T-helper 1 cell (primary cell): ENCODE measurements at regions not wholly inside any gene's neighbourhood (a gene's known extent, or its start where the extent isn't known, plus 50 kb on each side); places are given as distances from the start of the nearest gene placed in this dataset.
"Not testable (repeated sequence)": the region's sequence is repeated elsewhere in the genome, so short reads cannot be mapped to it uniquely, and the experiment has no call there.

Experiments
- DNase-seq, 5 donors: peaks; one replicate each; pipeline ENCODE4 v3.0.0-alpha.2; 2012 to 2020

DNA sequence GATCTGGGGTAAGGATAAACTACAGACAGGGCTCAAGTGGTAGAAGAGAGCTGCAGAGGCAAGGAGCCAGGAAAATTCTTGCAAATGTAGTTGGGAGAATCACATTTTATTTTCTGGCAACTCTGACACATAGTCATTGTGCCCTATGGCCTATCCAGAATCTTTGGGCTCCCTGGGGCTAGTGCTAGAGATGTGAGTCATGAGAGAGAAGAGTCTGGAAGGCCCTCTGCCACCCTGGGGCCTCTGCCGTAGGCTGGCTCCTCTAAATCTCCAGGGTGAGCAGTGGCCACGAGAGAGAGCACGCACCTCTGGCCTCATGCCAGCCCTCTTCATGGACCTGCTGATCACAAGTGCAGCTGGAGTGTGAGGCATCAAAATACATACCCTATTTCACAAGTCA, 74.3 kb upstream of the SSBP2 start:
- no peak for DNase-seq

DNA sequence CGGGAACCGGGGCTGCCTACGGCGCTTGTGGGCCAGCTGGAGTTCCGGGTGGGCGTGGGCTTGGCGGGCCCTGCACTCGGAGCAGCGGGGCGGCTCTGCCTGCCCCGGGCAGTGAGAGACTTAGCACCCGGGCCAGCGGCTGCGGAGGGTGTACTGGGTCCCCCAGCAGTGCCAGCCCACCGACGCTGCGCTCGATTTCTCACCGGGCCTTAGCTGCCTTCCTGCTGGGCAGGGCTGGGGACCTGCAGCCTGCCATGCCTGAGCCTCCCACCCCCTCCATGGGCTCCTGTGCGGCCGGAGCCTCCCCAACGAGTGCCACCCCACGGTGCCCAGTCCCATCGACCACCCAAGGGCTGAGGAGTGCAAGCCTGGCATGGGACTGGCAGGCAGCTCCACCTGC, 72.8 kb upstream of the SSBP2 start:
- DNase-seq = not testable (repeated sequence)

DNA sequence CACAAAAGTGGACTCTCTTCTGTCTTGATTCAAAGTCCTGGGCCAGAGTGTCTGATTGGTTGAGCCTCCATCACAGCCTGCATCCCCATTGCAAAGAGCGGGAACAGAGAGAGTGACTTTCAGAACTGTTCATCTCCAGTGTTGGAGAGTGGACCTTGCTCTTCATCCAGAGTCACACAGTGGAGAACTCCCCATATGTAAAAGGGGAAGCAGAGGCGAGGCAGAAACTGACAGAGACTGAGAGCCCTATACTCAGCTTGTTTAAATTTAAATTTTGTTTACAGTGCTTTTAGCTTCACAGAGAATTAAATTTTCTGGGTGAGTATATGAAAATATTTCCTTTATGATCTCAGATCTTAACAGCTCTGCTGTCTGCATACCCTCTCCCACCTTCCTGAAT, 70.0 kb upstream of the SSBP2 start:
- no peak for DNase-seq

DNA sequence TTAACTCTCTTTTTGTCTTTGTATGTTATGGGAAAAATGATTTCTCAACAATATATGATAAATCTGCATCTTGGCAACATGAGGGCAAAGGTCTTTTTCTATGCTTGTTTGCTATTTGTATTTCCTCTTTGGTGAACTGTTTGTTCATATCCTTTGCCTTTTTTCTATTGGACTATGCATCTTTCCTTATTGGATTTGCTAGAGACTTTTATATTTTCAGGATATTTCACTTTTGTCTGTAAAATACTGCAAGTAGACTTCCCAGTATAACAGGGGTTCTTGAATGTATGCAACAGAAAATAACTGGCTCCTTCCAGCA, 69.4 kb upstream of the SSBP2 start:
- DNase-seq = no peak

DNA sequence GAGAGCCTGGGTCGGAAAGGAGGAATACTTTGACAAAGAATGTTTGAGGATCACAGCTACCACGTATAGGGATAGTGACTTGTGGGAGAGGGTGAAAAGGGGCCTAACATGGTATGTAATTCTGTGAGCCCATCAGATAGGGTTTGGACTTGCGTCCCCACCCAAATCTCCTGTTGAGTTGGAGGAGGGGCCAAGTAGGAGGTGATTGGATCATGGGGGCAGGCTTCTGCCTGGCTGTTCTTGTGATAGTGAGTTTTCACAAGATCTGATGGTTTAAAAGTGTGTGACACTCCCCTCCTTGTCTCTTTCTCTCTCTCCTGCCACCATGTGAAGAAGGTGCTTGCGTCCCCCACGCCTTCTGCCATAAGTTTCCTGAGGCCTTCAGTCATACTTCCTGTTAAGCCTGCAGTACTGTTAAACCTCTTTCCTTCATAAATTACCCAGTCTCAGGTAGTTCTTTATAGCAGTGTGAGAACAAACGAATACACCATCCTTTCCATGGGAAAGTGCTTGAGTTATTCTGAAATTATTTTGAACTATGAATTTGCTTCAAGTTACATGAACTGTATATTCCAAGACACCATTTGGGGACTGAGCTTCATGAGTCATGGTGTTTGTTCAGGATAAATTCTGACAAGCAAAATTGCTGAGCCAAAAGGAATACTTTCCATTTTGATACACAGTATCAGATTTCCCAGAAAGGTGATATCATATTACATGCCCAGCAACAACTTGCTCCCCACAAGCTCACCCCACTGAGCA, 68.8 kb upstream of the SSBP2 start:
- no peak for DNase-seq

DNA sequence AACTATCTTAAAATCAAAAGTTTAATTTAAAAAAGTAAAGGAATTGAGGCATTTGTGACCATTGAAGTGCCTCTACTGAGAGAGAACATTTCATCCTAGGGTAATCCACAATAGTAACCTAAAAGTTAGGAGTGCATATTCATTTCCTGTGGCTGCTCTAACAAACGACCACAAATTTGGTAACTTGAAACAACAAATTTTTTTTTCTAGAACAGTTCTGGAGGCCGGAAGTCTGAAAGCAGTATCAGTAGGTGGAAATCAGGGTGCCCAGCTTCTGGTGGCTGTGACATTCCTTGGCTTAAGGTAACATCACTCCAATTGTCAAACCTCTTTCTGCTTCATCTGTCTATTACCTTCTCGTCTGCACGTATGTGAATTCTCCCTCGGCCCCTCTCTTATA, 67.1 kb upstream of the SSBP2 start:
- peak in 1 of 5 donors; percentile 38 for DNase-seq

DNA sequence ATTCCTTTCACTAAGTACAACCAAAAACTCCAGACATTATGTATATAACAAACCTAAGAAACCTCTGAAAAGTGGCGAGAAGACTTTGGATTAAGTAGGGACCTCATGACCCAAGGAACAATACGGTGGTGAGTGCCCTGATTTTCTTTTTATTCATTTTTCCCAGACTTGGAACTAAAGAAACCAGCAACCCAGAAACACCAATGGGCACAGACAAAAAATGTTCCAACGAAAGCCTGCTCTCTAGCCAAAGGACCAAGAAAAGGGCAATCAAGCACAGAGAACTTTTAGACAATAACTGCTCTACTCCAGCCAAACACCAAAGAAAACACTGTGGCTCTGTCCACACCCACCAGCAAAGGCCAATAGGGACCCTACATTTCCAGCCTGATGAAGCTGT, 66.2 kb upstream of the SSBP2 start:
- DNase-seq = no peak

DNA sequence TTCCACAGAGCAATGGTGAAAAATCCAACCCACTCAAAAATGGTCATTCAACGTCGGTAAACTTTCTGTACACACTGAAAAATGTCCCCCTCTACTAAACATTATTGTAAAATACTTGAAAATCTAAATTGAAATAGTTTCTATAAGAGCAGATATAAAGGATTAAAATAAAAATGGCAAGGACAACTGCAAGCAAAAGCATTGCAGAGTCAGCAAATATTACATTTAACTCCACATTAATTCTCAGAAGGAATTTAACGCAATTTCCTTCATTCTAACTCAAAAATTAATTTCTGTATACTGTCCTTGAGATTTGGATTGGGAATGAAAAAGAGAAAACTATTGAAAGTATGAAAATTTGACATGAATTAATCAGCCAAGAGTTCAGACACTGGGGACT, 64.4 kb upstream of the SSBP2 start:
- DNase-seq = no peak

DNA sequence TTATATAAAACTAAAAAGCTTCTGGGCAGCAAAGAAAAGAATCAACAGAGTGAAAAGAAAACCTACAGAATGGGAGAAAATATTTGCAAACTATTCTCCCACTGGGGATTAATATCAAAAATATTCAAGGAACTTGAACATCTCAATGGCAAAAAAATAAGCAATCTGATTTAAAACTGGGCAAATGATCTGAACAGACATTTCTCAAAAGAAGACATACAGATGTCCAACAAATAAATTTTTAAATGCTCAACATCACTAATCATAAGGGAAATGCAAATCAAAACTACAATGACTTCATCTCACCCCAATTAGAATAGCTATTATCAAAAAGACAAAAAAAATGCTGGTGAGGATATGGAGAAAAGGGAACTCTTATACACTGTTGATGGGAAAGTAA, 57.2 kb upstream of the SSBP2 start:
- no peak for DNase-seq

DNA sequence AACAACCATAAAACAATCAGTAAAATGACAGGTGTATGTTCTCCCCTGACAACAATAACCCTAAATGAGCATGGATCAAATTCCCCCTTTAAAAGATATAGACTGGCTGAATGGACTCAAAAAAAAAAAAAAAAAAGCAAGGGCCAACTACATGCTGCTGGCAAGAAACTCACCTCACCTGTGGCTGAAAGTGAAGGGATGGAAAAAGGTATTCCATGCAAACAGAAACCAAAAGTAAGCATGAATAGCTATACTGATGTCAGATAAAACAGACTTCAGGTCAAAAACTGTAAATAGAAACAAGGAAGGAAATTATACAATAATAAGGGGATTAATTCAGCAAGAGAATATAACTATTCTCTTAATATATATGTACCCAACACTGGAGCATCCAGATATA, 54.2 kb upstream of the SSBP2 start:
- DNase-seq = no peak

DNA sequence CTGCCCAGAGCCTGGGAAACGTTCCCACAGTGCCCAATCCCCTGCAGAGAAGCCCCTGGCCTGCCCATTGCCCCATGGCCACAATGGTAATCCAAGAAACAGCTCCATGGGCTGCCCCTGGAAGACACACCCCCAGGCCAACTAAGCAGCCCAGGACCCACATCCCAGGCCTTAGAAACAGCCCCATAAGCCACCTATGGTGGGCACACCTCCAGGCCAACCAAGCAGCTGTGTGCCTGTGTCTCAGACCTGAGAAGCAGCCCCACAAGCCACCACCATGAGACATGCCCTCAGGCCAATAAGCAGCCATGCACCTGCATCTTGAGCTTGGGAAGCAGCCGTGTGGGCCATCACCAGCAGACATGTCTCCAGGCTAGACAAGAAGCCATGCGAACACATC, 52.9 kb upstream of the SSBP2 start:
- no peak for DNase-seq

DNA sequence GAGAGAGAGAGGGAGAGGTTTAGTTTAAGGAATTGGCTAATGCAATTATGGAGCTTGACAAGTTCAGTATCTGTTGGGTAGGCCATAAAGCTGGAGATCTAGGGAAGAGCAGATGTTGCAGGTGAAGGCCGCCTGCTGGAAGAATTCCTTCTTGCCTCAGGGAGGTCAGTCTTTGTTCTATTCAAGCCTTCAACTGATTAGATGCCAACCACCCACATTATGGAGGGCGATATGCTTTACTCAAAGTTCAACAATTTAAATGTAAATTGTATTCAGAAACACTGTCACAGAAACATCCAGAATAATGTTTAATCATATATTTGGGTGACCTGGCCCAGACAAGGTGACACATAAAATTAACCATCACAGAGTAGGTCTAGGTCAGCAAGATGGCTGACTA, 51.7 kb upstream of the SSBP2 start:
- DNase-seq = no peak

DNA sequence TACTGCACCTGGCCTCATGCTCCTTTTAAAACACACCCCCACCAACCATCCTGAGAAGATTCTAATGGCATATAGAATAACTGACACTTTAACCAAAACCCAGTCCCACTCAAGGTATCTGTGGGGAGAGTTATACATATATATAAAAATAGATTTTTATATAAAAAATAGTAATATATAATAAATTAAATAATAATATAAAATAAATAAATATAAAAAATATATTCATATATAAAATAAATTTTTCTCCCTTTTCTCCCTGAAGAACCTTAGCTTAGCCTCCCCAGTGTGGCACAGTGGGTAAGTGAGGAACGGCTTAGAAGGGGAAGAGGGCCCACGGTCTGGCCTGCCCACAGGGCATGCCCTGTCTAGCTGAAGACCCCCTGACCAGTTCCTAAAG, 51.1 kb upstream of the SSBP2 start:
- DNase-seq = no peak

DNA sequence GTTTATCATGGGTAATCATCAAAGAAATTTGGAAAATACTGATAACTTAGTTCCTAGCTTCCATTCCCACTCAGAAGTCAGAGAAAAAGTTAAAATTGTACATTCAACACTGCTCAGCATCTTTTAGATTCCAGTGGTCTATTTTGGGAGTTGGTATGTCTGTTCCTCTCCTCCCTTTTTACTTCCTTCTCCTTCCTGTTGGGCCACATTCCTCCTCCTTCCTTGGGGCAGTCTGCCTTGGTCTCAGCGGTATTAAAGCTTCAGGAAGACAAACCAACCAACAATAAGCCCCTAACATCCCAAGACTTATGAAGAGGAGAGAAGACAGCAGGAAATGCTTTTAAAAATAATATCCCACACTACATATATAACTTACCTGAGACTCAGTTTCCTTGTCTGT, 49.9 kb upstream of the SSBP2 start:
- no peak for DNase-seq
